Mucosa of descending colon (tissue), 3 donors: ENCODE measurements at regions not wholly inside any gene's neighbourhood (a gene's known extent, or its start where the extent isn't known, plus 50 kb on each side); places are given as distances from the start of the nearest gene placed in this dataset.

Experiments
- ATAC-seq: fragments of 200-7000 bp; cut with Tn5 transposase; one replicate; pipeline ENCODE4 v1.9.1; 2020; ENCODE audit warnings: mild to moderate bottlenecking, moderate library complexity
- DNase-seq, 3 donors: peaks; one replicate each; pipeline ENCODE4 v3.0.0-alpha.2; 2020
- H3K36me3 ChIP-seq: fragments of 200-600 bp; one replicate; pipeline ENCODE4 v1.8.0; 2021; ENCODE audit warnings: low read depth, mild to moderate bottlenecking
- H3K4me1 ChIP-seq: fragments of 200-600 bp; one replicate; pipeline ENCODE4 v1.8.0; 2021; ENCODE audit warnings: low read depth, mild to moderate bottlenecking
- H3K4me3 ChIP-seq: fragments of 200-600 bp; one replicate; pipeline ENCODE4 v1.8.0; 2021; ENCODE audit warnings: mild to moderate bottlenecking
- H3K9me3 ChIP-seq: fragments of 200-600 bp; one replicate; pipeline ENCODE4 v1.8.0; 2021; ENCODE audit warnings: mild to moderate bottlenecking
- intact Hi-C, 2 donors: fragments of 100-400 bp; cut with DNase I in 1 of 2; cut with micrococcal nuclease in 1 of 2; formaldehyde crosslinking; loops; one replicate each; pipeline versions ENCODE4 v1.11.0 to v1.11.1; 2022; cut with DNase I, micrococcal nuclease
- TF ChIP-seq, protein P1 (sequence below): fragments of 200-600 bp; IDR thresholded peaks from one replicate; pipeline ENCODE4 v1.8.0; 2022; ENCODE audit warnings: antibody characterized with exemption, mild to moderate bottlenecking
- donor health status: DM: no; HTN: no; CAD: no; lungs with moderate emphysema.
- donor health status: DM: no; HTN: no; CAD: no.
- donor health status: DM: no; HTN: yes; CAD: no.

DNA sequence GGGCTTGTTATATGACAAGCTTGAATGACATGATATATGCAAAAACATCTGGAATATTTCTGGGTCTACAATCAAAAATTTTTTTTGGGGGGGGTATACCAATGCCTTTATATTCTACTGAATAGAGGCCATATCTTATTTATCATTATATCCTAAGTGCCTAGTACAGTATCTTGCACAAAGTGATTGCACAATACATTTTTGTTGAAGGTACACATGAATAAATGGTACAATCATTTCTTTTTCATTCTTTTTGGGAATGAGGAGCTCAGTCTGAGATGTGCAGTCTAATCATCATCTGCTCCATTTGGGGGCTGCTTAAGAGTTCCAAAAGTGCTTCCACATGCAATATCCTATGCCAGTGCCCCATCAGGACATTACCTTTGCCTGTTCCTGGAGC is 214.6 kb downstream of the KIF20B start:
- no peak for ATAC-seq

GRCh38 chr10:89916468-89917215 is 215.3 kb downstream of the KIF20B start:
- Histone ChIP-seq H3K9me3 (no peaks in the 10 kb centered on the region), H3K4me1 (no peaks in the 10 kb centered on the region), H3K36me3 (no peaks in the 10 kb centered on the region), H3K4me3 (no peak overlapping the region)
- intact Hi-C loops: no loop called here
- ATAC-seq (no peak), DNase-seq (no peak)
- TF ChIP-seq, protein P1, sequence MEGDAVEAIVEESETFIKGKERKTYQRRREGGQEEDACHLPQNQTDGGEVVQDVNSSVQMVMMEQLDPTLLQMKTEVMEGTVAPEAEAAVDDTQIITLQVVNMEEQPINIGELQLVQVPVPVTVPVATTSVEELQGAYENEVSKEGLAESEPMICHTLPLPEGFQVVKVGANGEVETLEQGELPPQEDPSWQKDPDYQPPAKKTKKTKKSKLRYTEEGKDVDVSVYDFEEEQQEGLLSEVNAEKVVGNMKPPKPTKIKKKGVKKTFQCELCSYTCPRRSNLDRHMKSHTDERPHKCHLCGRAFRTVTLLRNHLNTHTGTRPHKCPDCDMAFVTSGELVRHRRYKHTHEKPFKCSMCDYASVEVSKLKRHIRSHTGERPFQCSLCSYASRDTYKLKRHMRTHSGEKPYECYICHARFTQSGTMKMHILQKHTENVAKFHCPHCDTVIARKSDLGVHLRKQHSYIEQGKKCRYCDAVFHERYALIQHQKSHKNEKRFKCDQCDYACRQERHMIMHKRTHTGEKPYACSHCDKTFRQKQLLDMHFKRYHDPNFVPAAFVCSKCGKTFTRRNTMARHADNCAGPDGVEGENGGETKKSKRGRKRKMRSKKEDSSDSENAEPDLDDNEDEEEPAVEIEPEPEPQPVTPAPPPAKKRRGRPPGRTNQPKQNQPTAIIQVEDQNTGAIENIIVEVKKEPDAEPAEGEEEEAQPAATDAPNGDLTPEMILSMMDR: no peak

More for the DNA sequence above, 214.6 kb downstream of the KIF20B start:
- no peaks in the 10 kb centered on the region for H3K9me3 ChIP-seq
- no peaks in the 10 kb centered on the region for H3K4me1 ChIP-seq
- intact Hi-C loops: no loop called here
- no peak for DNase-seq
- TF ChIP-seq, protein P1: no peak
- H3K36me3 ChIP-seq: no peaks in the 10 kb centered on the region
- no peak overlapping the region for H3K4me3 ChIP-seq

- TF ChIP-seq, protein P1: no peak
- intact Hi-C loops: no loop called here
- no peaks in the 10 kb centered on the region for H3K4me1 ChIP-seq
- no peaks in the 10 kb centered on the region for H3K9me3 ChIP-seq
- DNase-seq: no peak
- H3K36me3 ChIP-seq: no peaks in the 10 kb centered on the region
- no peak overlapping the region for H3K4me3 ChIP-seq
- no peak for ATAC-seq
These were observed 220.0 kb downstream of the KIF20B start for GRCh38 chr10:89921403-89921802.

DNA sequence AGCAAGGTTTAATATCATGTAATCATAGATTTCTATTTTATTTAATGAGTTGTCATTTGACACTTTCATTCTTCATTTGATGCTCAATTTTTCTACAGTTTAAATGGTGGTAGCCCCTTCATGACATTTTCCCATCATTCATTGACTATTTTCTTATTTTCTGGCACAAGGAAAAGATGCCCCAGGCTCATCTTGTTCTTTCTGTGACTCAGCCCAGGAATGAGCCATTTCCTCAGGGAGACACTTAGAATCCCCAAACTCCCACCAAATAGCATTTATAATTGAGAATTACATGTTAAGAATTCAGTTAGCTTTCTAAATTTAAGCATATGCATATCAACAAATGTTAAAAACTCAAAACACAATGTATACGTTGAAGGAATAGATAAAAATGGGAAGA is 222.3 kb downstream of the KIF20B start:
- Histone ChIP-seq H3K36me3 (no peaks in the 10 kb centered on the region), H3K9me3 (no peaks in the 10 kb centered on the region), H3K4me1 (no peaks in the 10 kb centered on the region), H3K4me3 (no peak overlapping the region)
- intact Hi-C loops: no loop called here
- TF ChIP-seq, protein P1: no peak
- DNase-seq (no peak), ATAC-seq (no peak)

- no peaks in the 10 kb centered on the region for H3K36me3 ChIP-seq
- no peaks in the 10 kb centered on the region for H3K4me1 ChIP-seq
- H3K4me3 ChIP-seq: no peak overlapping the region
- TF ChIP-seq, protein P1: no peak
- ATAC-seq (no peak), DNase-seq (no peak)
- no peaks in the 10 kb centered on the region for H3K9me3 ChIP-seq
- intact Hi-C loops: no loop called here
These were observed 222.9 kb downstream of the KIF20B start for GRCh38 chr10:89924261-89924660.
